SK-N-MC (cell line): ENCODE measurements at regions not wholly inside any gene's neighbourhood (a gene's known extent, or its start where the extent isn't known, plus 50 kb on each side); places are given as distances from the start of the nearest gene placed in this dataset.

Experiments
- EZH2 ChIP-seq: fragments of 200-600 bp; sonication (generic); IDR thresholded peaks from one replicate; pipeline ENCODE4 v1.6.1; 2017; ENCODE audit warnings: antibody characterized with exemption
- POLR2AphosphoS5 ChIP-seq: IDR thresholded peaks from 2 replicates; pipeline ENCODE4 v1.6.1; 2012; ENCODE audit warnings: mild to moderate bottlenecking, low read depth, low read length, borderline replicate concordance

GRCh38 chr1:47574451-47575165 is 136.8 kb downstream of the FOXD2 start:
- no peak for TF ChIP-seq POLR2AphosphoS5
- no peak for TF ChIP-seq EZH2
